T-cell (primary cell): ENCODE measurements at regions not wholly inside any gene's neighbourhood (a gene's known extent, or its start where the extent isn't known, plus 50 kb on each side); places are given as distances from the start of the nearest gene placed in this dataset.

Experiments
- ATAC-seq, 4 experiments: fragments of 200-7000 bp in 3 of 4; fragments of 150-1000 bp in 1 of 4; cut with Tn5 transposase; replicated peaks in 1 of 4; 1 replicate in 3 of 4; 2 replicates in 1 of 4; pipeline ENCODE4 v1.10.0; 2021; ENCODE audit warnings: moderate library complexity in 3 of 4, mild to moderate bottlenecking in 2 of 4, moderate number of reproducible peaks in 1 of 4
- CTCF ChIA-PET, 2 donors: fragments of 300-600 bp; sonication (Branson Sonifier 250); formaldehyde crosslinking; loops; one replicate each; lab custom pipeline; 2022; ENCODE audit warnings: antibody characterized with exemption in 2 of 2; lab: Charles Lee
- POLR2A ChIA-PET, 2 donors: fragments of 300-600 bp; sonication (Branson Sonifier 250); formaldehyde crosslinking; loops; one replicate each; lab custom pipeline; 2022; ENCODE audit warnings: antibody characterized with exemption in 2 of 2; lab: Charles Lee
- DNase-seq, 35 experiments: peaks; one replicate each; pipeline versions ENCODE4 v3.0.0 to v3.0.0-alpha.2; 2013 to 2023
- H3K27ac ChIP-seq: one replicate; pipeline ENCODE4 v1.5.1; 2013; ENCODE audit warnings: low read length
- H3K27me3 ChIP-seq, 2 experiments: replicated peaks in 1 of 2; 1 replicate in 1 of 2; 2 replicates in 1 of 2; pipeline versions ENCODE4 v1.6.1 to v1.7.0; 2013; ENCODE audit warnings: low read length in 1 of 2, mixed read lengths in 1 of 2; ENCODE audit not compliant: control insufficient read depth in 2 of 2, insufficient read depth in 2 of 2; ENCODE audit errors: extremely low read depth in 1 of 2
- H3K36me3 ChIP-seq, 2 donors: 1 replicate in 1 of 2; 2 replicates in 1 of 2; pipeline versions ENCODE4 v1.6.1 to v1.7.0; 2013; ENCODE audit warnings: low read length in 1 of 2; ENCODE audit not compliant: control insufficient read depth in 2 of 2, insufficient read depth in 1 of 2; ENCODE audit errors: extremely low read depth in 1 of 2
- H3K4me1 ChIP-seq, 2 experiments: 1 replicate in 1 of 2; 2 replicates in 1 of 2; pipeline versions ENCODE4 v1.6.1 to v1.7.0; 2013; ENCODE audit warnings: low read length in 2 of 2, mixed read lengths in 1 of 2; ENCODE audit not compliant: insufficient read depth in 2 of 2, control insufficient read depth in 1 of 2; ENCODE audit errors: extremely low read depth in 1 of 2
- H3K4me3 ChIP-seq, 2 donors: 1 replicate in 1 of 2; 2 replicates in 1 of 2; pipeline versions ENCODE4 v1.5.1 to v1.7.0; 2013; ENCODE audit warnings: mild to moderate bottlenecking in 2 of 2, low read length in 1 of 2, moderate library complexity in 1 of 2; ENCODE audit not compliant: control insufficient read depth in 1 of 2; ENCODE audit errors: extremely low read depth in 1 of 2
- H3K9me3 ChIP-seq: 2 replicates; pipeline ENCODE4 v1.7.0; 2013
- H3K27ac Mint-ChIP-seq, 2 donors: one replicate each; pipeline ENCODE4 v1.8.0; 2020 to 2021; ENCODE audit warnings: mild to moderate bottlenecking in 2 of 2, mixed read lengths in 2 of 2
- H3K27me3 Mint-ChIP-seq, 2 donors: one replicate each; pipeline ENCODE4 v1.8.0; 2021 to 2022; ENCODE audit warnings: mixed read lengths in 2 of 2
- H3K36me3 Mint-ChIP-seq: one replicate; pipeline ENCODE4 v1.8.0; 2021; ENCODE audit warnings: mixed read lengths
- H3K4me1 Mint-ChIP-seq, 3 donors: one replicate each; pipeline ENCODE4 v1.8.0; 2020 to 2022; ENCODE audit warnings: mixed read lengths in 3 of 3, mild to moderate bottlenecking in 1 of 3
- H3K4me3 Mint-ChIP-seq, 3 donors: one replicate each; pipeline ENCODE4 v1.8.0; 2020 to 2022; ENCODE audit warnings: mild to moderate bottlenecking in 3 of 3, mixed read lengths in 3 of 3, moderate library complexity in 3 of 3
- H3K9me3 Mint-ChIP-seq, 3 donors: one replicate each; pipeline ENCODE4 v1.8.0; 2020 to 2022; ENCODE audit warnings: mixed read lengths in 3 of 3
- WGBS: methylation state at CpG from one replicate; pipeline ENCODE4 v1.1.5; 2013; ENCODE audit warnings: missing lambda C conversion rate; ENCODE audit not compliant: insufficient coverage; 5-methylcytosine and 5-hydroxymethylcytosine counted together

GRCh38 chr6:147648916-147649315 lies 140.4 kb downstream of the SAMD5 start:
- Mint-ChIP-seq H3K27ac (no peak overlapping the region), H3K9me3 (no peaks in the 10 kb centered on the region), H3K4me1 (no peaks in the 10 kb centered on the region), H3K4me3 (no peak overlapping the region), H3K36me3 (no peaks in the 10 kb centered on the region), H3K27me3 (peaks cover 0 to 4% of the 10 kb centered on the region in 2 donors)
- Histone ChIP-seq H3K9me3 (no peaks in the 10 kb centered on the region), H3K36me3 (no peaks in the 10 kb centered on the region), H3K4me1 (no peaks in the 10 kb centered on the region), H3K27me3 (no peaks in the 10 kb centered on the region), H3K27ac (no peak overlapping the region), H3K4me3 (no peak overlapping the region)
- ChIA-PET CTCF (interaction anchor here in 1 of 2 donors (0.6 kb wide), 1 partner anchor 606 kb away, joined by 3 read pairs; no protein-coding TSS in a partner anchor), POLR2A (no interaction called here)
- no peak for DNase-seq
- no peak for ATAC-seq
- WGBS = no CpG with 5 or more reads among the region's 2 CpGs

- H3K27me3 ChIP-seq = no peaks in the 10 kb centered on the region
- no peaks in the 10 kb centered on the region for H3K36me3 ChIP-seq
- no peaks in the 10 kb centered on the region for H3K27me3 Mint-ChIP-seq
- no peak overlapping the region for H3K27ac ChIP-seq
- no peaks in the 10 kb centered on the region for H3K9me3 ChIP-seq
- no peaks in the 10 kb centered on the region for H3K4me1 ChIP-seq
- CTCF ChIA-PET = no interaction called here
- no CpG with 5 or more reads among the region's 6 CpGs for WGBS
- POLR2A ChIA-PET = no interaction called here
- no peak overlapping the region for H3K4me3 Mint-ChIP-seq
- H3K27ac Mint-ChIP-seq = no peak overlapping the region
- ATAC-seq (no peak), DNase-seq (no peak)
- no peaks in the 10 kb centered on the region for H3K36me3 Mint-ChIP-seq
- H3K9me3 Mint-ChIP-seq = no peaks in the 10 kb centered on the region
- no peak overlapping the region for H3K4me3 ChIP-seq
- no peaks in the 10 kb centered on the region for H3K4me1 Mint-ChIP-seq
Measured at GRCh38 chr6:147651249-147652063, 143.0 kb downstream of the SAMD5 start.

GRCh38 chr6:147653631-147654030 lies 145.1 kb downstream of the SAMD5 start:
- H3K36me3 Mint-ChIP-seq = no peaks in the 10 kb centered on the region
- ChIA-PET POLR2A (no interaction called here), CTCF (no interaction called here)
- H3K27ac ChIP-seq = no peak overlapping the region
- H3K4me1 Mint-ChIP-seq = no peaks in the 10 kb centered on the region
- peaks cover 0 to 3% (median 0%) of the 10 kb centered on the region in 3 donors for H3K9me3 Mint-ChIP-seq
- no peak for ATAC-seq
- no peaks in the 10 kb centered on the region for H3K27me3 Mint-ChIP-seq
- H3K27ac Mint-ChIP-seq = no peak overlapping the region
- no peaks in the 10 kb centered on the region for H3K9me3 ChIP-seq
- no peak overlapping the region for H3K4me3 ChIP-seq
- no peak overlapping the region for H3K4me3 Mint-ChIP-seq
- no peaks in the 10 kb centered on the region for H3K4me1 ChIP-seq
- no peak for DNase-seq
- no CpG with 5 or more reads among the region's 2 CpGs for WGBS
- no peaks in the 10 kb centered on the region for H3K36me3 ChIP-seq
- no peaks in the 10 kb centered on the region for H3K27me3 ChIP-seq

GRCh38 chr6:147654103-147654845 lies 145.8 kb downstream of the SAMD5 start:
- H3K9me3 ChIP-seq = no peaks in the 10 kb centered on the region
- H3K36me3 ChIP-seq = no peaks in the 10 kb centered on the region
- H3K4me1 ChIP-seq = no peaks in the 10 kb centered on the region
- ChIA-PET POLR2A (no interaction called here), CTCF (interaction anchor here (0.6 to 0.7 kb wide), 2 partner anchors 13 to 208 kb away, joined by 3 to 5 read pairs; no protein-coding TSS in a partner anchor)
- H3K9me3 Mint-ChIP-seq = peaks cover 0 to 3% (median 0%) of the 10 kb centered on the region in 3 donors
- no peaks in the 10 kb centered on the region for H3K27me3 Mint-ChIP-seq
- H3K27ac Mint-ChIP-seq = no peak overlapping the region
- no peaks in the 10 kb centered on the region for H3K4me1 Mint-ChIP-seq
- no CpG with 5 or more reads among the region's 5 CpGs for WGBS
- no peak for DNase-seq
- no peaks in the 10 kb centered on the region for H3K27me3 ChIP-seq
- no peak overlapping the region for H3K4me3 Mint-ChIP-seq
- no peak for ATAC-seq
- no peak overlapping the region for H3K27ac ChIP-seq
- no peaks in the 10 kb centered on the region for H3K36me3 Mint-ChIP-seq
- H3K4me3 ChIP-seq = no peak overlapping the region

GRCh38 chr6:147660334-147661311 lies 152.1 kb downstream of the SAMD5 start:
- WGBS = 91% methylated on average over 10 of the region's 20 CpGs
- ATAC-seq (no peak), DNase-seq (no peak)
- no peaks in the 10 kb centered on the region for H3K4me1 Mint-ChIP-seq
- Histone ChIP-seq H3K9me3 (no peaks in the 10 kb centered on the region), H3K36me3 (no peaks in the 10 kb centered on the region), H3K27me3 (no peaks in the 10 kb centered on the region), H3K4me3 (no peak overlapping the region), H3K27ac (no peak overlapping the region), H3K4me1 (no peaks in the 10 kb centered on the region)
- peaks cover 0 to 3% of the 10 kb centered on the region in 2 donors for H3K27me3 Mint-ChIP-seq
- H3K9me3 Mint-ChIP-seq = peaks cover 0 to 3% (median 0%) of the 10 kb centered on the region in 3 donors
- H3K36me3 Mint-ChIP-seq = no peaks in the 10 kb centered on the region
- H3K4me3 Mint-ChIP-seq = no peak overlapping the region
- no peak overlapping the region for H3K27ac Mint-ChIP-seq
- ChIA-PET POLR2A (no interaction called here), CTCF (no interaction called here)

GRCh38 chr6:147662646-147663045 lies 154.2 kb downstream of the SAMD5 start:
- H3K36me3 ChIP-seq = no peaks in the 10 kb centered on the region
- H3K4me3 ChIP-seq = no peak overlapping the region
- H3K9me3 ChIP-seq = no peaks in the 10 kb centered on the region
- H3K4me1 Mint-ChIP-seq = no peaks in the 10 kb centered on the region
- WGBS = 88% methylated on average over 1 of the region's 1 CpG
- H3K9me3 Mint-ChIP-seq = no peaks in the 10 kb centered on the region
- no peaks in the 10 kb centered on the region for H3K27me3 ChIP-seq
- H3K27me3 Mint-ChIP-seq = peaks cover 0 to 3% of the 10 kb centered on the region in 2 donors
- ChIA-PET POLR2A (interaction anchor here in 1 of 2 donors (0.6 kb wide), 1 partner anchor 342 kb away, joined by 3 read pairs; no protein-coding TSS in a partner anchor), CTCF (no interaction called here)
- no peak for ATAC-seq
- no peak overlapping the region for H3K27ac Mint-ChIP-seq
- no peak overlapping the region for H3K4me3 Mint-ChIP-seq
- H3K4me1 ChIP-seq = no peaks in the 10 kb centered on the region
- no peak for DNase-seq
- H3K36me3 Mint-ChIP-seq = no peaks in the 10 kb centered on the region
- no peak overlapping the region for H3K27ac ChIP-seq
